SK-N-DZ (cell line): ENCODE measurements at regions not wholly inside any gene's neighbourhood (a gene's known extent, or its start where the extent isn't known, plus 50 kb on each side); places are given as distances from the start of the nearest gene placed in this dataset.
A peak's percentile ranks its signal among the peaks of the same experiment; 100 is the strongest.
"Not testable (repeated sequence)": the region's sequence is repeated elsewhere in the genome, so short reads cannot be mapped to it uniquely, and the experiment has no call there.

Experiments used
- DNase-seq: peaks from one replicate; pipeline ENCODE4 v3.0.0-alpha.2; 2015; ENCODE audit warnings: low spot score

DNA sequence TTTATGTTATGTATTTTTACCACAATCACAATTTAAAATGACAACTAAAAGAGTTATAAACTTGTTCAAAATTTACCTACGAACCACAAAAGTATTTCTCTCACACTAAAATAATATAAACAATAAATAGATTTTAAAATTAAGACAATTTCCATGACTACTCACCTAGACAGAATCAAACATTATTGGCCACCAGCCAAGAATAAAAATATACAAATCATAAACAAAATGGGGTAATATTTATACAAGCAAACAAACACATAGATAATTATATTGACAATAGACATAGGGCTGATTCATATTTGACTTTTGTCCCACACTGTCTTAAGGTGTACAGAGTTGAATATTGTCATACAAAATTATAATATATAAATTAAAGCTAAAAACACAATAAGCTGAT, 119.6 kb upstream of the ZNF92 start:
- DNase-seq = no peak

DNA sequence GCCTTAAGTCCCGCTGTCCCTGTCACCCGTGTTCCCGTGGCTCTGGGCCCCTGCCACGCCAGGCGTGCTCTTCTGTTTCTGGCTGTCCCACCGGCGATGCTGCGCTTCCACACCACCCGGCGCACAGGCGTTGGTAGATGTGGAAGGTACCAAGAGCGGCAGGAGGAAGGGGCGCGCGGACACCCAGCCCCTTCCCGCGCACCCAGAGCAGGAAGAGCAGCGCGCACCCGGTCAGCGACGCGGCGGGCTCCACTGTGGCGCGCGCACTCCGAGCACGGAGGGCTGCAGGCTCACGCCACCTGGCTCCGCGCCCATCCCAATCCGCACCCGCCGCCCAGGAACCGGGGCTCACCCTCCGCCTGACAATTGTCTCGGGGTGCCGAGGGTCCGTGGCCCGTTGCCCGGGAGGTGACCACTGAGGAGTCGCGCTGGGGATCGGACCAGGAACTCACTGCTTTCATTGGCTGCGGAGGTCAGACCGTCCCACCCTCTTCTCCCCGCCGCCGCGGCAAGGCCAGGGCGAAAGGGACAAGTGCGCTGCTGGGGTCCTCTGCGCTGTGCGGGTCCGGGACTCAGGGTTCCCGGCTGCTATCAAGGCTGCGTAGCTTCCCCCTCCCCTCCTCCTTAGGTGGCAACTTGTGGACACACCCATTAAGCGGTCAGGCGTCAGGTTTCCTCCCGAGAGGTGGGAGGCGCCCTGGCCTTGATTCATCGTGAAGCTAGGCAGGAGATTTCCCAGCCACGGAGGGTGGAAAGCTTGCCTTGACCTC, 121.6 kb upstream of the ZNF92 start:
- DNase-seq = peak; percentile 96

DNA sequence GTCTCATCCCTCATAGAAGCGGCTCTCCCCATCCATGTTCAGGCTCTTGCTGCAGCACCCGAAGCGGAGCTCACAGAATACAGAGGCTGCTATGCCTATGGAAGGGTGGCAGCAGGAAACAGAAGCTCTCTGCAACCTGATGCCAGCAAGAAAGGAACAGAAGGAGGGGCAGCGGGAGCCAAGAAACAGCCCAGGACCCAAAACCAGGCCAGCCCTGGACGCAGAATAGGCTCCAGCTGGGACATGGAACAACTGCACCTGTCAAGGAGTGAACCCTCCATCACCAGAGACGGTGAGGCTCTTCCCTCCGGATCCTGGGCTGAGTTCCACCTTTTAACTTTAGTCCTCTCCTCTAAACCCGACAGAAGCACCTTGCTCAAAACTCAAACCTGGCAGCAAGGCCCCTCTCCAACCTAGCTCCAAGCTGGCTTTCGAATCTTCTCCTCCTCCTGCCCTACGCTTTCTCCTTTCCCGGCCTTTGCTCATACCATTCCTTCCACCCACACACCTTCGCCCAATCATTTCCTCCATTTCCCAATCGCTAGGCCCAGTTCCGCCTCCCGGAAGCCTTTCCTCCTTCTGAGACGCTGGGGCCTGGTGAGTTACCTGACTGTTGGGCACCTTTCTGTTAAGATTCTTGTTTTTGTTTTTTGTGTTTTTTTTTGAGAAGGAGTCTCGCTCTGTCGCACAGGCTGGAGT, 122.8 kb upstream of the ZNF92 start:
- DNase-seq = no peak

DNA sequence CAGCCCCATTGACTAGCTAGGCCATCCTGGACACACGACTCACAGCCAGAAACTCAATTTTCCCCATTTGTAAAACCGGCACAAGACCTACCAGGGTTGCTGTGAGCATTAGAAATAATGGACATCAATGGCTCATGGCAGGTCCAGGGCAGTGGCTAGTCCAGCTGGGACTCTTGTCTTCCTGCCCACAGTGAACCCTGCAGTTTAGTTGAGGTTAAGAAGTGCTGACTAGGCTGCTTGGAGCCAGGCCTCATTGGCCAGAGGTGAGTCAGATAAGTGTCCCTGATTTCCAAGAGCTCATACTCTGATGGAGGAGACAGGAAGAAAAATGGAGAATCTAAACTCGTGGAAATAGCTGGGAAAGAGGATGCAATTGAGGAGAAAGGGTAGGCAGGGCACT, 123.4 kb upstream of the ZNF92 start:
- DNase-seq = no peak

DNA sequence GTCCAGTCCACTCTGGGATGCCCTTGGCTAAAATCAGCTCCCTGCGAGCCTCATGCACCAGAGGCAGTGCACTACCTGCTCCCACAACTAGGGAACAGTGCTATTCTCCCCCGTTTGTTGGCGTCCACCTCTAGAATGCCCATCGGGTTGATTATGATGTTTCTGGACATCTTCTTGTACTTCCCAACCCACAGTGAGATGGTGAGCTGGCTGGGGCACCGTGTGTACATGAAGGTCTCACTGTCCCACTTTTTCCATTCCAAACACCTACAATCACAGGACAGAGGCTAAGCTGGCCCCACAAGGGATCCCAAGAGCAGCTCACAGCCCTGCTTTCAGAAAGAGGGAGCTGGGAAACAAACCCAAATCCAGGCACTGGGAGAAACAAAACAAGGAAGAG, 126.2 kb upstream of the ZNF92 start:
- DNase-seq = no peak

DNA sequence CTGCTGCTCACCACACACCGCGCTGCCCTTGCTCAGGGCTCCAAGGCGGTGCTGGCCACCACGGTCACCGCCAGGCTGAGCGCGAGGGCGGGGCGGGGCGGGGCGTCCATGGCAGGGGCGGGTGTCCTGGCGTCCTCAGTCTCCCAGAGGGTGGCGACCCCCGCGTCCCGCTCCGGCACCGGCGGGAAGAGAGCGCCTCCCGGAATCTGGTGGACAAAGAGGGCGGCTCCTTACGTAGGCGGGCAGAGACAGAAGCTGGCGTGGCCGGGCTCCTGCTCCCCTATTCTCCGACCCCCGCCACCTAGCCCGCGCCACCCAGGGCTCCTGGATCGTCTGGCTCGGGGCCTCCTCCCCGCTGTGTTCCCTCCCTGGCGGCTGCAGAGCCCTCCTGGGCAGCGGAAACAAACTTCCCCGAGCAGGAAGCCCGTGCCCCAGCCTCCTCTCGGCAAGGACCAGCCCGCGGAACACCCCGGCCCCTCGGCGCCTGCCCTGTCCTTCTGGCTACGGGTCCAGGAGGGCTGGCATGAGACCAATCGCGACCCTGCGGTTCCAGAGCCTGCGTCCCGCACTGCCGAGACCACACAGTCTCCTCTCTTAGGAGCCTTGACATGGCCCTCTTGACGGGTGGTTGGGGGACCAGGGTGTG, 133.8 kb upstream of the ZNF92 start:
- peak; percentile 88 for DNase-seq

DNA sequence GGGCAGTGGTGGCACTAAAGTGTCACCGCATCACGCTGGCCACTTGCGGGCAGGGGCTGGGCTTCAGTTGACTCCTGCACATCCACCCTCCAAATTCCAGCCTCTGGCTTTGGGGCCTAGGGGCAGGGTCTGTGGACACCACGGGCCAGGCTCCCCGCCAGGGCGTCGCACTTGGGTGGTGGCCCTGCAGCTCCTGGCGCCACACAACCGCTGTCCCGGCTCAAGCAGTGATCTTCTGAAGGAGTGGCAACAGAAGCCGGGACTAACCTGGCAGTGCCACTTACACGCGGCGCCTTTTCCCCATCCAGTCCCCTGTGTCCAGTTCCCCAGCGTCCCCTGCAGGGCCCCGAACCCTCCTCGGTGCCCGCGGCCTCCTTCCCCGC, 134.3 kb upstream of the ZNF92 start:
- no peak for DNase-seq

DNA sequence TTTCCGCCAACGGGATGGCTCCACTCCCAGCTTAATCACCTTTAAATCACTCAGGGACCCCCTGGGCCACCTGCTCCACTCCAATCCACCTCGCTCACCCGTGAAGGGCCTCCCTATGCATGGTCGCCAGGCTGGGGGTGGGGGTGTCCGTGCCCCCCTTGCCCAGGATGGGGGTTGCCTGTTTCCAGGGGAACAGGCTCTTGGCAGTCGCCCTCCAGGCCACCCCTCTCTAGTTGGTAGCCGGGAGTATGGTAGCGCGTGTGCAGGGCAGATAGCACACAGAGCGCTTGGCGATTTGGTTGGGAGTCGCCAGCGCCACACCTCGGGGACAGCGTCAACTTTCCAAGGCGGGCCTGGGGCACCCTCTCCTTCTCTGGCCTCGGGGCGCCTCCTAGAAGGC, 134.9 kb upstream of the ZNF92 start:
- no peak for DNase-seq

DNA sequence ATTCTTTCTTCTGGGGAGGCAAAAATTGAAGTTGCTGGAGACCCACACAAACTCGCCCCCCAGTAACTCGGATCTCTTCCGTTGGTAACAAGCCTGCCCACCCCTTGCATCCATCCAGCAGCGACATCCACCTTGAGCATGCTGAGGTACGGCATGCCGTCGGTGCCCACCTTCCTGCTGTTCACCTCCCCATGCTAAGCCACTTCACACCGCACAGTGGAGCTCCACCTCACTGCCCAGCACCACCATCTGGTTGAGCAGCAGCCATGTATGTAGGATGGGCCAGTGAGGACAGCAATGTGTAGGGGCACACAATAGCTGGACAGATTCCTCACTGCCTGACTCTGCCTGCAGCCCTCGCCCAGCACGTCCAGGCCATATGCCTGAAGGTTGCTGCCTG, 138.1 kb upstream of the ZNF92 start:
- no peak for DNase-seq

DNA sequence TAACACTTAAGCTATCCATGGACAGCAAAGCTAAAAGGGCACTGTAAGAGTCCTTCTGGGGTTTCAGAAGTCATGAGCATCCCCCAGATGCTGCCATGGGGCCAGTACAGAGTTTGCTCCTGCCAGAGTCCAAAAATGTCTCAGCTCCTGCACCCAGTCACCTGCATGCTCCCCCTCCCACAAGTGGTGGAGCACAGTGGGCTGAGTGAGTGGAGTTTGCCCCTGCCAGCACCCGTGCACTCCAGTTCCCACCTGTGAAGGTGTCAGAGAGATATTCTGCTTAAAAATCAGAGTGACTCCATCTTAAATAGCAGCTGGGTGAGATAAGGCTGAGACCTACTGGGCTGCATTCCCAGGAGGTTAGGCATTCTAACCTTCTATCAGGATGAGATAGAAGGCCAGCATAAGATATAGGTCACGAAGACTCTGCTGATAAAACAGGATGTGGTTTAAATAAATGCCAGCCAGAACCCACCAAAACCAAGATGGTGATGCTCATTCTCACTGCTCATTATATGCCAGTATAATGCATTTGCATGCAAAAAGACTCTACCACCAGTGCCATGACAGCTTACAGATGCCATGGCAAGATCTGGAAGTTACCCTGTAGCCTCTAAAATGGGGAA, 140.1 kb upstream of the ZNF92 start:
- DNase-seq = no peak

DNA sequence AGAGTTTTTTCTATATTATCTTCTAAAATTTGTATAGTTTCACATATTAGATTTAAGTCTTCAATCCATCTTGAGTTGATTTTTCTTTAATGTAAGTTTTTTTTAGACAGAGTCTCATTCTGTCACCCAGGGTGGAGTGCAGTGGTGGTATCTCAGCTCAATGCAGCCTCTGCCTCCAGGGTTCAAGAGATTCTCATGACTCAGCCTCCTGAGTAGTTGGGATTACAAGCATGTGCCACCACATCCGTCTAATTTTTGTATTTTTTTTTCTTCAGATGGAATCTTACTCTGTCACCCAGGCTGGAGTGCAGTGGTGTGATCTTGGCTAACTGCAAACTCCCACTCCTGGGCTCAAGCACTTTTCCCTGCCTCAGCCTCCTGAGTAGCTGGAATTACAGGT, 143.4 kb upstream of the ZNF92 start:
- DNase-seq = no peak

DNA sequence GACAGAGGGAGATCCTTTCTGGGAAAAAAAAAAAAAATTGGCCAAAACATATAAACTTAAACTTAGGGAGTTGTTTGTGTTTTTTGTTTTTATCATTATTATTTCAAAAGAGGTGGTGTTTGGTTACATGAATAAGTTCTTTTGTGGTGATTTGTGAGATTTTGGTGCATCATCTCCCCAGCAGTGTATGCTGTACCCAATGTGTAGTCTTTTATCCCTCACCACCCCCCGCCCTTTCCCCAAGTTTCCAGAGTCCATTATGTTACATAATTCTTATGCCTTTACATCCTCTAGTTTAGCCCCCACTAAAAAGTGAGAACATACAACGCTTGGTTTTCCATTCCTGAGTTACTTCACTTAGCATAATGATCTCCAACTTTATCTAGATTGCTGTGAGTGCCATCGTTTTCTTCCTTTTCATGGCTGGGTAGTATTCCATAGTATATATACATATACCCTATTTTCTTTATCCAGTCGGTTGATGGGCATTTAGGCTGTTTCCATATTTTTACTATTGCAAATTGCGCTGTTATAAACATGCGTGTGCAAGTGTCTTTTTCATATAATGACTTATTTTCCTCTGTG, 148.1 kb upstream of the ZNF92 start:
- no peak for DNase-seq

DNA sequence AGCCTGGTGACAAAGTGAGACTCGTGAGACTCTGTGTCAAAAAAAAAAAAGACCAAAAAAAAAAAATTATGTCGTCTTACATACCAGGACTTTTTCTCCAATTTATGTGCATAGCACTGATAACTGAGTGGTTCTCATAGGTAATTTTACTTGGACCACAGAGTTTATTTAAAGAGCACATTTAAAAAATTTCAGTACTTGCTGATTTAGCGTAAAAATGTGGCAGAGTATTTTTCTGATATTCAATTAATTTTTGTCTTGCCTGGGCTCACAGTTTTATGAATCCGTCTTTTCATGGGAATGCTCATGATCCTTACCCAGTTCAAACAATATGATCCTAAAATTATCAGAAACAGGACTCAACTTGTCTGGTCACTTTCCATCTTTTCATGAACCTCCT, 151.0 kb upstream of the ZNF92 start:
- DNase-seq = no peak

DNA sequence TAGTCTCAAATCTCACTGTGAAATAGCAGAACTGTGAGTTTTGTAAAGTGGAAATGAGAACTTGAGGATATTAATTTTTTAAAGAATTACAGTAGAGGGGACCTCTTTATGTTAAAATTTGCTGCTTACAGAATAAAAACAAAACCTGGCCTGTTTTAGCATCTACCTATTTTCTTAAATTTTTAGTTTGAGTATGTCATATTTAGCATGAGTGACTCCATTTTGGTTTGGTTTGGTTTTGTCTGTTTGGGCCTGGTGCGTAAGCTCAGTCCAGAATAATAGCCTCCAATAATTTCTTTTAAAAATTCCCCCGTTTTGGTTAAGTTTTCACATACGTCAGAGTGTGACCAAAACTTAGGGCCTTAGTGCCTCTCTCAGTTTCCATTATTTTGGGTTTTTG, 152.0 kb upstream of the ZNF92 start:
- no peak for DNase-seq

DNA sequence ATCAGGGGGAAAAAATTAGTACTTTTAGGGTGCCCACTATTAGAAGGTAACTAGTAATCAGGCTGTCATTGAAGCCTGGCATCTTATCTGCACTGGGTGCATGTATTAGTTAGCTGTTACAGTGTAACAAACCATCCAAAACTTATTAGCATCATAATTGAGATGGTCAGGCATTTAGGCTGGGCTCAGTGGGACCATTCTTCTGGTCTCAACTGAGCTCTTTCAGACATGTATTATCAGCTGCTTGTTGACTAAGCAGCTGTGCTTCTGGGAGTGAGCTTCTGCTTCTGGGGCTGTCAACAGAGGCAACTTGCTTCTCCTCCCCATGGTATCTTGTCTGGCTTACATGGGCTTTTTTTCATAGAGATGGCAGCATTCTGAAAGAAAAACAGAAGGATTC, 154.0 kb upstream of the ZNF92 start:
- no peak for DNase-seq

DNA sequence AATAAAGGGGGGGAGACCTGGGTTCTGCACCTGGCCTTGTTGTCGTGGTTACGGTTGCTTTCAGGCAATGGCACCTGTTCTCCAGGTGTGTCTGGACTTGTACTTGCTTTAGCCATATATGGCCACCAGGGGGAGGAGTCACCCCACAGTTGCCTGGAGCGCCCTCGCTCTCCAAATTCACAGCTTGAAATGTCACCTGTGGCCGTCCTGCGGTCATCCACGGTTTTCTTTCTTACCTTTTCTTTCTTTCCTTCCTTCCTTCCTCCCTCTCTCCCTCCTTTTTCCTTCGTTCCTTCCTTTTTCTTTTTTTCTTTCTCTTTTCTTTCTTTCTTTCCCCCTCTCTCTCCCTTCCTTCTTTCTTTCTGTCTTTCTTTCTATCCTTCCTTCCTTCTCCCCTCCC, 157.2 kb upstream of the ZNF92 start:
- DNase-seq = peak; percentile 63

DNA sequence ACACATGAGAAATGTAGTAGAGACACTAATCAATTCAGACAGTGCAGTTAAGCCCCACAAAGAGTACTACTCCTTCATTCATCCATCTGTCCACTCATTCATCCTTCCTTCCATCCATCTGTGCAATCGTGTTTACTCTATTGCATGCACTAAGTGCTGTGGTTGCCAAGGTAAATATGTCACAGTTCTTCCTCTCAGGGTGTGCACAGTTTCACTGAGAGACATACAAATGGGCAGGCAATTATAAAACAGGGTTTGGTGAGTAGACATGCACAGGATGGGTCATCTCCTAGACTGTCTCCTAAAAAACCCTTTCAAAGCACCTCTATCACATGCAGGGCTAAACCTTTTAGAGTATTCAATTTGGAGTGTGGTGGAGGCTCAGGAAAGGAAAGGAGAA, 160.4 kb upstream of the ZNF92 start:
- DNase-seq = not testable (repeated sequence)

DNA sequence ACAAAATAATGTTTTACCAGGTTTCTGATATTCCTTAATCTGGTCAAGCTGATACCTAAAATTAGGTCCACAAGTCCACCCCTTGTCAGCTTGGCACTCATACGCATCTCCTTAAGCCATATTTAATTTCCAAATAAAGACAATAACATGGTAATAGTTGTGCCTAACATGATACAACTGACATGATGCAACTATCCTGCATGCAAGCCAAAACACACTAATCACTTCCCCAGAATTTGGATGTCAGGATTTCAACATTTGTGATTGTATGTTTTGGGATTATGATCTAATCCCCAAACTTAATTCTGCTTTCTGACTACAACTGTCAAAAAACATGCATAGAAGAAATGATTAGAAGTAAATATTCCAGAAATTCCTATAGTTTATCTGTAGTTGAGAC, 174.4 kb upstream of the ZNF92 start:
- not testable (repeated sequence) for DNase-seq

DNA sequence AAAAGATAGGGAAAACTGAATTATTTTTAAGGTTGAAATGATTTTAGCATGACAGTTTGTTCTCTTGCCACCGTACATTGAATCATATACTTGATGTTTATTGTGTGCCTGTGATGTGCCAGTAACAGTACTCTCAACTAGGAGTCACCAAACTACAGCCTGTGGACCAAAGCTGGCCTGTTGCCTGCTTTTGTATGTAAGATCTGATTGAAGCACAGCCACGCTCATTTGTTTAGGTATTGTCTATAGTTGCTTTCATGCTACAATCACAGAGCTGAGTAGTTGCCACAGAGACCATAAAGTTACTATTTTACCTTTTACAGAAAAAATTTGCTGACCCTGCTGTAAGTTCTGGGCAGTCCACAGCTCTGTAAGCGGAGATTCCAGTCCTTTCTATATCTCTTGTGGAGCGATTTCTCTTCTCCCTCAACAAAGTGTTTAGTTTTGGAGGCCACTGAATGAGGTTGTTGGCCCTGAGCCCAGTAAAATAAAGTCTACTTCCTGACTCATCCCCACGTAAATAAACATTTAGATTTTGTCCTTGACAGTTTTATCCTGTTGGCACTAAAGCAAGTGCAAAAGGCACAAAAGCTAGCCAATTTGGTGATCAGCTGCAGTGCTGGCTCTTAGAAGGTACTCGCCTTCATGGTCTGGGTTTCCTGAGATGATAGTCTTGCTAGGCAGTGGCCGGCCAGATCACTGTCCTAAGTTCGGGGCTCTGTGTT, 180.2 kb upstream of the ZNF92 start:
- not testable (repeated sequence) for DNase-seq

DNA sequence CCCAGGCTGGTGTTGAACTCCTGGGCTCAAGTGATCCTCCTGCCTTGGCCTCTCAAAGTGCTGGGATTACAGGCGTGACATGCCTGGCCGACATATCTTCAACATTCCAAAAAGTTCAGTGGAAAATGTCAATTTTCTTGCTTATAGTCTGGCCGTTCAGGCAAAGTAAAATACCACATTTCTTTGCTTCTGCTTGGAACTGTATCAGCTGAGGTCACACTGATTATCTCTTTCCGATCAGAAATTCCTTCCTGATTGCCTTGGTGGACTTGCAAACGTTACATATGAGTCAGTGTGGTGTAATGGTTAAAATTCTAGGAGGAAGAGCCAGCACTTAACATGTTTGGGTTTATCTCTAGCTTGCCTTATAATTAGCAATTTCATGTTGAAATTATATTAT, 170.6 kb upstream of the ERV3-1 start:
- not testable (repeated sequence) for DNase-seq

DNA sequence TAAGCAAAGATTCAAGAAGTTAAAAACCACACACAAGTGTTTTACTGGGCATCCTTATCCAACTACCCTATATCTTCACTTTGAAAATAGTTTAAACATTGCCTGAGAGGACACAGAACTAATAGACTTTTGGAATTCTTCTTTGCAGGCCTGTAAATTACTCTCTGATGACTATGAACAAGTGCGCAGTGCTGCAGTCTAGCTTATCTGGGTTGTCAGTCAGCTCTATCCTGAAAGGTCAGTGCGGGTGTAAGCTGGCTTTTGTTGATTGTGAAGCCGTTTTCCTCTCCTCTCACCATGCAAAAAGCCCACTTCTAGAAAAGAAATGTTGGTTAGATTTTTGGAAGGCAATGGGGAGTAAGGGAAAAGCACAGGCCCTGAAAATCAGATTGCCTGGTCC, 143.6 kb upstream of the ERV3-1 start:
- DNase-seq = not testable (repeated sequence)
